ENCODE measurements at regions not wholly inside any gene's neighbourhood (a gene's known extent, or its start where the extent isn't known, plus 50 kb on each side); places are given as distances from the start of the nearest gene placed in this dataset.

DNA sequence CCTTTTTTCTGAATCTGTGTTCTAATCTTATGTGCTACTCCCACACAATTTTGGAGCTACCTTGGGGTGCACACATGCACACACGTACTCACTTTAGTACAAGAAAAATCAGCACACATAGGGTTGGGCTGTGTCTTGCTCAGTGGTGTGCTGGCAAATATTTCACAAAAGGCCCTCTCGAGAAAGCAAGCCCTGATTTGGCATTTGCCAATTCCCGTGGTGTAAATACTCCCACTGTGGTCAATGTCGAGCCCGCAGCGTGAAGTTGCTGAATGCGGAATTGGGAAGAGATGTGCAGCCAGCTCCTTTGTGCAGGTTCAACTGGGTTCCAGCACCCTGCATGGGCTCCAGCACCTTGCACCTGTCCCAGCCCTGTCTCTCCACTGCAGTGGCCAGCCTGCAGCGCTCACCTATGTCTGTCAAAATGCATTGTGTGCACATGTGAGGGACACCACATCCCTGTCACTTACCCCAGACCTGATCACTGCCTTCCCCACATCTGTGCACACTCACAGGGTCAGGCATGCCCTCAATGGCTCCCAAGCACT, 78.4 kb upstream of the WNT4 start (continued):
- TF ChIP-seq, protein P1, sequence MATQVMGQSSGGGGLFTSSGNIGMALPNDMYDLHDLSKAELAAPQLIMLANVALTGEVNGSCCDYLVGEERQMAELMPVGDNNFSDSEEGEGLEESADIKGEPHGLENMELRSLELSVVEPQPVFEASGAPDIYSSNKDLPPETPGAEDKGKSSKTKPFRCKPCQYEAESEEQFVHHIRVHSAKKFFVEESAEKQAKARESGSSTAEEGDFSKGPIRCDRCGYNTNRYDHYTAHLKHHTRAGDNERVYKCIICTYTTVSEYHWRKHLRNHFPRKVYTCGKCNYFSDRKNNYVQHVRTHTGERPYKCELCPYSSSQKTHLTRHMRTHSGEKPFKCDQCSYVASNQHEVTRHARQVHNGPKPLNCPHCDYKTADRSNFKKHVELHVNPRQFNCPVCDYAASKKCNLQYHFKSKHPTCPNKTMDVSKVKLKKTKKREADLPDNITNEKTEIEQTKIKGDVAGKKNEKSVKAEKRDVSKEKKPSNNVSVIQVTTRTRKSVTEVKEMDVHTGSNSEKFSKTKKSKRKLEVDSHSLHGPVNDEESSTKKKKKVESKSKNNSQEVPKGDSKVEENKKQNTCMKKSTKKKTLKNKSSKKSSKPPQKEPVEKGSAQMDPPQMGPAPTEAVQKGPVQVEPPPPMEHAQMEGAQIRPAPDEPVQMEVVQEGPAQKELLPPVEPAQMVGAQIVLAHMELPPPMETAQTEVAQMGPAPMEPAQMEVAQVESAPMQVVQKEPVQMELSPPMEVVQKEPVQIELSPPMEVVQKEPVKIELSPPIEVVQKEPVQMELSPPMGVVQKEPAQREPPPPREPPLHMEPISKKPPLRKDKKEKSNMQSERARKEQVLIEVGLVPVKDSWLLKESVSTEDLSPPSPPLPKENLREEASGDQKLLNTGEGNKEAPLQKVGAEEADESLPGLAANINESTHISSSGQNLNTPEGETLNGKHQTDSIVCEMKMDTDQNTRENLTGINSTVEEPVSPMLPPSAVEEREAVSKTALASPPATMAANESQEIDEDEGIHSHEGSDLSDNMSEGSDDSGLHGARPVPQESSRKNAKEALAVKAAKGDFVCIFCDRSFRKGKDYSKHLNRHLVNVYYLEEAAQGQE (IDR thresholded peaks at IDR 0.05; ENCODE audit: unreplicated experiment), result no peak
- TF ChIP-seq POLR2AphosphoS5 (IDR thresholded peaks at IDR 0.05; ENCODE audit: low read depth) (no peak), JUNB (IDR thresholded peaks at IDR 0.05; ENCODE audit: unreplicated experiment) (no peak), CREB1 (CRISPR knock-in tag; IDR thresholded peaks at IDR 0.05; ENCODE audit: low read depth) (no peak), EZH2phosphoT487 (IDR thresholded peaks at IDR 0.05; ENCODE audit: unreplicated experiment) (no peak), EZH2 (IDR thresholded peaks at IDR 0.05; ENCODE audit: low read depth, unreplicated experiment) (no peak), STAT1 (IDR thresholded peaks at IDR 0.05; ENCODE audit: unreplicated experiment) (no peak)
- TF ChIP-seq, protein P2, sequence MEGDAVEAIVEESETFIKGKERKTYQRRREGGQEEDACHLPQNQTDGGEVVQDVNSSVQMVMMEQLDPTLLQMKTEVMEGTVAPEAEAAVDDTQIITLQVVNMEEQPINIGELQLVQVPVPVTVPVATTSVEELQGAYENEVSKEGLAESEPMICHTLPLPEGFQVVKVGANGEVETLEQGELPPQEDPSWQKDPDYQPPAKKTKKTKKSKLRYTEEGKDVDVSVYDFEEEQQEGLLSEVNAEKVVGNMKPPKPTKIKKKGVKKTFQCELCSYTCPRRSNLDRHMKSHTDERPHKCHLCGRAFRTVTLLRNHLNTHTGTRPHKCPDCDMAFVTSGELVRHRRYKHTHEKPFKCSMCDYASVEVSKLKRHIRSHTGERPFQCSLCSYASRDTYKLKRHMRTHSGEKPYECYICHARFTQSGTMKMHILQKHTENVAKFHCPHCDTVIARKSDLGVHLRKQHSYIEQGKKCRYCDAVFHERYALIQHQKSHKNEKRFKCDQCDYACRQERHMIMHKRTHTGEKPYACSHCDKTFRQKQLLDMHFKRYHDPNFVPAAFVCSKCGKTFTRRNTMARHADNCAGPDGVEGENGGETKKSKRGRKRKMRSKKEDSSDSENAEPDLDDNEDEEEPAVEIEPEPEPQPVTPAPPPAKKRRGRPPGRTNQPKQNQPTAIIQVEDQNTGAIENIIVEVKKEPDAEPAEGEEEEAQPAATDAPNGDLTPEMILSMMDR (conservative IDR thresholded peaks at IDR 0.05; ENCODE audit: low read depth in 2 of 2), result no peak
- TF ChIP-seq, protein P3, sequence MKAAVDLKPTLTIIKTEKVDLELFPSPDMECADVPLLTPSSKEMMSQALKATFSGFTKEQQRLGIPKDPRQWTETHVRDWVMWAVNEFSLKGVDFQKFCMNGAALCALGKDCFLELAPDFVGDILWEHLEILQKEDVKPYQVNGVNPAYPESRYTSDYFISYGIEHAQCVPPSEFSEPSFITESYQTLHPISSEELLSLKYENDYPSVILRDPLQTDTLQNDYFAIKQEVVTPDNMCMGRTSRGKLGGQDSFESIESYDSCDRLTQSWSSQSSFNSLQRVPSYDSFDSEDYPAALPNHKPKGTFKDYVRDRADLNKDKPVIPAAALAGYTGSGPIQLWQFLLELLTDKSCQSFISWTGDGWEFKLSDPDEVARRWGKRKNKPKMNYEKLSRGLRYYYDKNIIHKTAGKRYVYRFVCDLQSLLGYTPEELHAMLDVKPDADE (IDR thresholded peaks at IDR 0.05), result no peak

DNA sequence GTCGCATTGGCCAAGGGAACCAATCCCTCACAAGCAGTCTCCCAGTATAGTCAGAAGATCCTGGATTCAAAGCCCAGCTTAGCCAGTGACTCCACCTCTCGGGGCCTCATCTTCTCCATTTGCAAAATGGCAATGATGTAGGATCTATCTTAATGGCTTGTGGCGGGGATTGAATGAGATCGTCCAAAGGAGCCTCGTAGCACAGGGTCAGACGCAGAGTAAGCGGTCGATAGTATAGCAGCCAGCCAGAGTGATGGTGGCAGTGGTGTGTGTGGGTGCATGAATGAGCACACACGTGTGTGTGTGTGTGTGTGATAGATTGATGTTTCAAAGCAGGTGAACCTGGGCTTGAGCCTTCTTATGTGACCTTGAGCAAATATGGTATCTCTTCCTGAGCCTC, 79.8 kb upstream of the WNT4 start:
- TF ChIP-seq EZH2 (IDR thresholded peaks at IDR 0.05; ENCODE audit: low read depth, unreplicated experiment) (no peak), JUNB (IDR thresholded peaks at IDR 0.05; ENCODE audit: unreplicated experiment) (no peak), ZNF114 (CRISPR knock-in tag; IDR thresholded peaks at IDR 0.05) (no peak)
- TF ChIP-seq, protein P2 (conservative IDR thresholded peaks at IDR 0.05; ENCODE audit: low read depth in 2 of 2), result no peak
- H3K79me2 ChIP-seq (replicated peaks; ENCODE audit: insufficient read depth), result no peaks in the 10 kb centered on the region
- H3K36me3 Mint-ChIP-seq (ENCODE audit: low read depth), result no peaks in the 10 kb centered on the region
- no peaks in the 10 kb centered on the region for H3F3A ChIP-seq (replicated peaks; ENCODE audit: low read depth)
- H3K27ac Mint-ChIP-seq, result no peak overlapping the region
- no peaks in the 10 kb centered on the region for H4K20me1 ChIP-seq (replicated peaks; ENCODE audit: insufficient read depth)
- H3K9me3 Mint-ChIP-seq, result 0 out of 3 replicates have a peak, but pooled peaks cover 4% of the 10 kb centered on the region
- no peak for ATAC-seq
- no peaks in the 10 kb centered on the region for H3K9me2 ChIP-seq (ENCODE audit: insufficient read depth)
- H3K4me1 ChIP-seq (ENCODE audit: insufficient read depth), result no peaks in the 10 kb centered on the region
- no peak overlapping the region for H3K4me3 ChIP-seq
- no peak overlapping the region for H3K27ac ChIP-seq (ENCODE audit: low read depth)
- H2AFZ ChIP-seq, result no peak overlapping the region
- H3K4me1 Mint-ChIP-seq, result peaks cover 2% of the 10 kb centered on the region; the same call in 1 of the 3 replicates
- no peaks in the 10 kb centered on the region for H3K27me3 ChIP-seq (ENCODE audit: insufficient read depth)
- DNase-seq (ENCODE audit: low spot score), result no peak
- H3K27me3 Mint-ChIP-seq (ENCODE audit: insufficient read depth, low read depth, poor library complexity), result peaks cover 4% of the 10 kb centered on the region
- no peak overlapping the region for H3K4me3 Mint-ChIP-seq
- H3K36me3 ChIP-seq (ENCODE audit: insufficient read depth), result no peaks in the 10 kb centered on the region
- H3K4me2 ChIP-seq, result no peak overlapping the region
